H9 (cell line): ENCODE measurements at regions not wholly inside any gene's neighbourhood (a gene's known extent, or its start where the extent isn't known, plus 50 kb on each side); places are given as distances from the start of the nearest gene placed in this dataset.

ENCODE experiments used
- DNase-seq: peaks from one replicate; pipeline ENCODE4 v3.0.0-alpha.2; 2017
- H2AFZ ChIP-seq: one replicate; pipeline ENCODE4 v1.6.1; 2013; ENCODE audit warnings: mild to moderate bottlenecking, low read length, control low read depth, moderate library complexity
- H2AK5ac ChIP-seq: 2 replicates; pipeline ENCODE4 v1.6.1; 2013; ENCODE audit warnings: low read length, control low read depth, mixed read lengths; ENCODE audit not compliant: insufficient read length
- H2BK120ac ChIP-seq: one replicate; pipeline ENCODE4 v1.6.1; 2013; ENCODE audit warnings: low read depth, mild to moderate bottlenecking, low read length, control low read depth, inconsistent platforms; ENCODE audit not compliant: poor library complexity, severe bottlenecking
- H2BK12ac ChIP-seq: 2 replicates; pipeline ENCODE4 v1.6.1; 2013; ENCODE audit warnings: low read length, control low read depth, mixed read lengths, low read depth; ENCODE audit not compliant: insufficient read length
- H2BK15ac ChIP-seq: 2 replicates; pipeline ENCODE4 v1.6.1; 2013; ENCODE audit warnings: low read depth, low read length, control low read depth
- H2BK20ac ChIP-seq: one replicate; pipeline ENCODE4 v1.6.1; 2013; ENCODE audit warnings: low read depth, mild to moderate bottlenecking, low read length, control low read depth, inconsistent platforms; ENCODE audit not compliant: poor library complexity, severe bottlenecking
- H2BK5ac ChIP-seq: 2 replicates; pipeline ENCODE4 v1.6.1; 2013; ENCODE audit warnings: low read length, control low read depth, mixed read lengths; ENCODE audit not compliant: insufficient read length
- H3K14ac ChIP-seq: 2 replicates; pipeline ENCODE4 v1.6.1; 2013; ENCODE audit warnings: low read length, control low read depth; ENCODE audit not compliant: insufficient read depth
- H3K18ac ChIP-seq: 2 replicates; pipeline ENCODE4 v1.6.1; 2013; ENCODE audit warnings: low read depth, mild to moderate bottlenecking, mixed read lengths, low read length, control low read depth; ENCODE audit not compliant: insufficient read length
- H3K23ac ChIP-seq: 2 replicates; pipeline ENCODE4 v1.6.1; 2013; ENCODE audit warnings: low read length, control low read depth, mixed read lengths, low read depth; ENCODE audit not compliant: insufficient read length
- H3K23me2 ChIP-seq: 2 replicates; pipeline ENCODE4 v1.6.1; 2013; ENCODE audit warnings: low read depth, mild to moderate bottlenecking, mixed read lengths, low read length, control low read depth; ENCODE audit not compliant: insufficient read length, poor library complexity, severe bottlenecking
- H3K27ac ChIP-seq: 2 replicates; pipeline ENCODE4 v1.5.1; 2013; ENCODE audit warnings: low read length, control low read depth, mixed read lengths, low read depth; ENCODE audit not compliant: insufficient read length
- H3K27me3 ChIP-seq: 2 replicates; pipeline ENCODE4 v1.6.1; 2013; ENCODE audit warnings: low read length, control low read depth, inconsistent platforms; ENCODE audit not compliant: insufficient read depth
- H3K4ac ChIP-seq: 2 replicates; pipeline ENCODE4 v1.6.1; 2013; ENCODE audit warnings: low read depth, mild to moderate bottlenecking, control low read depth, inconsistent platforms, low read length, moderate library complexity
- H3K4me1 ChIP-seq: 2 replicates; pipeline ENCODE4 v1.6.1; 2013; ENCODE audit warnings: low read length, control low read depth, inconsistent platforms; ENCODE audit not compliant: insufficient read depth
- H3K4me2 ChIP-seq: 2 replicates; pipeline ENCODE4 v1.6.1; 2013; ENCODE audit warnings: low read length, control low read depth, mixed read lengths; ENCODE audit not compliant: insufficient read length, insufficient read depth
- H3K56ac ChIP-seq: 2 replicates; pipeline ENCODE4 v1.6.1; 2013; ENCODE audit warnings: low read depth, mild to moderate bottlenecking, mixed read lengths, low read length, control low read depth; ENCODE audit not compliant: insufficient read length
- H3K79me1 ChIP-seq: 2 replicates; pipeline ENCODE4 v1.6.1; 2013; ENCODE audit warnings: low read depth, mild to moderate bottlenecking, moderate library complexity, low read length, control low read depth, inconsistent platforms; ENCODE audit not compliant: insufficient read depth, poor library complexity, severe bottlenecking
- H3K79me2 ChIP-seq: 2 replicates; pipeline ENCODE4 v1.6.1; 2013; ENCODE audit warnings: low read length, control low read depth, inconsistent platforms; ENCODE audit not compliant: insufficient read depth
- H3K9ac ChIP-seq: 2 replicates; pipeline ENCODE4 v1.6.1; 2013; ENCODE audit warnings: low read length, control low read depth, mixed read lengths; ENCODE audit not compliant: insufficient read length; ENCODE audit errors: extremely low read depth
- H3K9me3 ChIP-seq: one replicate; pipeline ENCODE4 v1.6.1; 2013; ENCODE audit warnings: low read depth, low read length, inconsistent platforms; ENCODE audit not compliant: control insufficient read depth
- H3T11ph ChIP-seq: one replicate; pipeline ENCODE4 v1.6.1; 2013; ENCODE audit warnings: mild to moderate bottlenecking, low read length, control low read depth, inconsistent platforms
- H4K20me1 ChIP-seq: one replicate; pipeline ENCODE4 v1.6.1; 2013; ENCODE audit not compliant: control insufficient read depth, insufficient read length, insufficient read depth
- H4K5ac ChIP-seq: 2 replicates; pipeline ENCODE4 v1.6.1; 2013; ENCODE audit warnings: low read depth, mild to moderate bottlenecking, mixed read lengths, low read length, control low read depth; ENCODE audit not compliant: insufficient read length
- H4K8ac ChIP-seq: replicated peaks from 2 replicates; pipeline ENCODE4 v1.6.1; 2013; ENCODE audit warnings: low read length, control low read depth, mixed read lengths, low read depth; ENCODE audit not compliant: insufficient read length
- H4K91ac ChIP-seq: 2 replicates; pipeline ENCODE4 v1.6.1; 2013; ENCODE audit warnings: low read depth, mild to moderate bottlenecking, moderate library complexity, mixed read lengths, low read length, control low read depth; ENCODE audit not compliant: insufficient read length
- H3K27ac Mint-ChIP-seq, 3 experiments: 2 replicates in 2 of 3; 3 replicates in 1 of 3; pipeline ENCODE4 v1.8.0; 2020 to 2021; ENCODE audit warnings: mixed read lengths in 3 of 3, mild to moderate bottlenecking in 1 of 3, moderate library complexity in 1 of 3
- H3K27me3 Mint-ChIP-seq: 2 replicates; pipeline ENCODE4 v1.8.0; 2021; ENCODE audit warnings: low read depth, mild to moderate bottlenecking, moderate library complexity, mixed read lengths
- H3K36me3 Mint-ChIP-seq, 3 experiments: 2 replicates in 2 of 3; 3 replicates in 1 of 3; pipeline ENCODE4 v1.8.0; 2020 to 2021; ENCODE audit warnings: low read depth in 3 of 3, mixed read lengths in 3 of 3; ENCODE audit not compliant: insufficient read depth in 1 of 3
- H3K4me1 Mint-ChIP-seq, 2 experiments: 2 replicates each; pipeline ENCODE4 v1.8.0; 2020; ENCODE audit warnings: mixed read lengths in 2 of 2
- H3K4me3 Mint-ChIP-seq, 2 experiments: 2 replicates in 1 of 2; 3 replicates in 1 of 2; pipeline ENCODE4 v1.8.0; 2020 to 2021; ENCODE audit warnings: mild to moderate bottlenecking in 2 of 2, mixed read lengths in 2 of 2, moderate library complexity in 1 of 2
- H3K9me3 Mint-ChIP-seq, 2 experiments: 2 replicates in 1 of 2; 3 replicates in 1 of 2; pipeline ENCODE4 v1.8.0; 2020; ENCODE audit warnings: mild to moderate bottlenecking in 2 of 2, mixed read lengths in 2 of 2, moderate library complexity in 1 of 2
- WGBS: extraction: QIAGEN DNeasy Blood & Tissue Kit; methylation state at CpG from one replicate; pipeline ENCODE4 v1.1.7; 2013; ENCODE audit warnings: missing lambda C conversion rate, low lambda C conversion rate, mixed read lengths; ENCODE audit not compliant: insufficient read length; ENCODE audit errors: extremely low coverage; 5-methylcytosine and 5-hydroxymethylcytosine counted together
- TF ChIP-seq, protein P1 (sequence below): fragments of 200-600 bp; sonication (generic); conservative IDR thresholded peaks from 3 replicates; pipeline ENCODE4 v1.8.0; 2021; ENCODE audit warnings: antibody characterized with exemption, mild to moderate bottlenecking

- H3K79me2 ChIP-seq = no peaks in the 10 kb centered on the region
- no CpG with 5 or more reads among the region's 2 CpGs for WGBS
- TF ChIP-seq, protein P1, sequence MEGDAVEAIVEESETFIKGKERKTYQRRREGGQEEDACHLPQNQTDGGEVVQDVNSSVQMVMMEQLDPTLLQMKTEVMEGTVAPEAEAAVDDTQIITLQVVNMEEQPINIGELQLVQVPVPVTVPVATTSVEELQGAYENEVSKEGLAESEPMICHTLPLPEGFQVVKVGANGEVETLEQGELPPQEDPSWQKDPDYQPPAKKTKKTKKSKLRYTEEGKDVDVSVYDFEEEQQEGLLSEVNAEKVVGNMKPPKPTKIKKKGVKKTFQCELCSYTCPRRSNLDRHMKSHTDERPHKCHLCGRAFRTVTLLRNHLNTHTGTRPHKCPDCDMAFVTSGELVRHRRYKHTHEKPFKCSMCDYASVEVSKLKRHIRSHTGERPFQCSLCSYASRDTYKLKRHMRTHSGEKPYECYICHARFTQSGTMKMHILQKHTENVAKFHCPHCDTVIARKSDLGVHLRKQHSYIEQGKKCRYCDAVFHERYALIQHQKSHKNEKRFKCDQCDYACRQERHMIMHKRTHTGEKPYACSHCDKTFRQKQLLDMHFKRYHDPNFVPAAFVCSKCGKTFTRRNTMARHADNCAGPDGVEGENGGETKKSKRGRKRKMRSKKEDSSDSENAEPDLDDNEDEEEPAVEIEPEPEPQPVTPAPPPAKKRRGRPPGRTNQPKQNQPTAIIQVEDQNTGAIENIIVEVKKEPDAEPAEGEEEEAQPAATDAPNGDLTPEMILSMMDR = no peak
- H3K4me1 ChIP-seq = peaks cover 7% of the 10 kb centered on the region; the same call in 1 of the 2 replicates
- H3T11ph ChIP-seq = no peak overlapping the region
- no peak overlapping the region for H3K4me2 ChIP-seq
- no peak overlapping the region for H2BK12ac ChIP-seq
- no peak overlapping the region for H3K14ac ChIP-seq
- no peaks in the 10 kb centered on the region; the same call in 1 of the 2 replicates for H3K27me3 ChIP-seq
- H3K27ac ChIP-seq = no peak overlapping the region
- no peak overlapping the region for H3K4me3 Mint-ChIP-seq
- no peak overlapping the region for H4K91ac ChIP-seq
- no peak overlapping the region for H4K5ac ChIP-seq
- no peak overlapping the region for H2BK15ac ChIP-seq
- no peak overlapping the region for H3K9ac ChIP-seq
- no peak overlapping the region for H4K8ac ChIP-seq
- H2AK5ac ChIP-seq = no peak overlapping the region
- H3K9me3 Mint-ChIP-seq = peaks cover under 1 to 1% of the 10 kb centered on the region in 2 experiments; a peak in 2 of 5 replicates
- no peak overlapping the region for H2BK120ac ChIP-seq
- no peak for DNase-seq
- no peak overlapping the region for H3K4ac ChIP-seq
- H3K27ac Mint-ChIP-seq = no peak overlapping the region
- H4K20me1 ChIP-seq = no peaks in the 10 kb centered on the region
- no peaks in the 10 kb centered on the region for H3K9me3 ChIP-seq
- H3K27me3 Mint-ChIP-seq = no peaks in the 10 kb centered on the region
- H2BK20ac ChIP-seq = no peak overlapping the region
- H3K36me3 Mint-ChIP-seq = peaks cover 5 to 8% (median 7%) of the 10 kb centered on the region in 3 experiments; a peak in 4 of 7 replicates
- H2BK5ac ChIP-seq = no peak overlapping the region
- H3K23me2 ChIP-seq = no peaks in the 10 kb centered on the region
- no peak overlapping the region for H3K56ac ChIP-seq
- H3K23ac ChIP-seq = no peak overlapping the region
- no peaks in the 10 kb centered on the region for H3K79me1 ChIP-seq
- no peak overlapping the region for H2AFZ ChIP-seq
- H3K18ac ChIP-seq = no peak overlapping the region
- peaks cover 20 to 24% of the 10 kb centered on the region in 2 experiments for H3K4me1 Mint-ChIP-seq
Observed at GRCh38 chr6:141988327-141988726, 144.4 kb upstream of the GJE1 start.
